ENCODE measurements at regions not wholly inside any gene's neighbourhood (a gene's known extent, or its start where the extent isn't known, plus 50 kb on each side); places are given as distances from the start of the nearest gene placed in this dataset.

DNA sequence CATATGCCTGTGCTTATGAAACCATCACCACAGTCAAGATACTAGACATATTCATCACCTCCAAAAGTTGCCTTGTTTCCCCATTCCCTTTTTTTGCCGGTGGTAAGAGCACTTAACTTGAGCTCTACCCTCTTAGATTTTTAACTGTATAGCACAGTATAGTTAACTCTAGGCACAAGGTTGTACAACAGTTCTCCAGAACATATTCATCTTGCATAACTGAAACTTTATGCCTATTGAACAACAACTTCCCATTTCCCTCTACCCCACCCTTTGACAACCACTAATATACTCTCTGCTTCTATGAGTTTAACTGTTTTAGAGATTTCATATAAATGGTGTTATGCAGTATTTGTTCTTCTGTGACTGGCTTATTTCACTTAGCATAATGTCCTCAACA lies 119.3 kb downstream of the ASB9 start (continued):
- TF ChIP-seq, protein P1, sequence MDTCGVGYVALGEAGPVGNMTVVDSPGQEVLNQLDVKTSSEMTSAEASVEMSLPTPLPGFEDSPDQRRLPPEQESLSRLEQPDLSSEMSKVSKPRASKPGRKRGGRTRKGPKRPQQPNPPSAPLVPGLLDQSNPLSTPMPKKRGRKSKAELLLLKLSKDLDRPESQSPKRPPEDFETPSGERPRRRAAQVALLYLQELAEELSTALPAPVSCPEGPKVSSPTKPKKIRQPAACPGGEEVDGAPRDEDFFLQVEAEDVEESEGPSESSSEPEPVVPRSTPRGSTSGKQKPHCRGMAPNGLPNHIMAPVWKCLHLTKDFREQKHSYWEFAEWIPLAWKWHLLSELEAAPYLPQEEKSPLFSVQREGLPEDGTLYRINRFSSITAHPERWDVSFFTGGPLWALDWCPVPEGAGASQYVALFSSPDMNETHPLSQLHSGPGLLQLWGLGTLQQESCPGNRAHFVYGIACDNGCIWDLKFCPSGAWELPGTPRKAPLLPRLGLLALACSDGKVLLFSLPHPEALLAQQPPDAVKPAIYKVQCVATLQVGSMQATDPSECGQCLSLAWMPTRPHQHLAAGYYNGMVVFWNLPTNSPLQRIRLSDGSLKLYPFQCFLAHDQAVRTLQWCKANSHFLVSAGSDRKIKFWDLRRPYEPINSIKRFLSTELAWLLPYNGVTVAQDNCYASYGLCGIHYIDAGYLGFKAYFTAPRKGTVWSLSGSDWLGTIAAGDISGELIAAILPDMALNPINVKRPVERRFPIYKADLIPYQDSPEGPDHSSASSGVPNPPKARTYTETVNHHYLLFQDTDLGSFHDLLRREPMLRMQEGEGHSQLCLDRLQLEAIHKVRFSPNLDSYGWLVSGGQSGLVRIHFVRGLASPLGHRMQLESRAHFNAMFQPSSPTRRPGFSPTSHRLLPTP (IDR thresholded peaks at IDR 0.05; ENCODE audit: borderline replicate concordance, extremely low read depth, insufficient read length) = no peak
- TF ChIP-seq ZBED1 (IDR thresholded peaks at IDR 0.05) (no peak), POLR2B (IDR thresholded peaks at IDR 0.05; ENCODE audit: low read depth, partially characterized antibody) (no peak), SRSF3 (IDR thresholded peaks at IDR 0.05; ENCODE audit: insufficient read depth, low read length) (no peak), RBM14 (IDR thresholded peaks at IDR 0.05; ENCODE audit: borderline replicate concordance, insufficient read depth, low read depth, low read length) (no peak), BRD9 (IDR thresholded peaks at IDR 0.05; ENCODE audit: low read depth, partially characterized antibody) (no peak), NCOA2 (IDR thresholded peaks at IDR 0.05; ENCODE audit: partially characterized antibody in 2 of 2) (no peak), ELF1 (tag; IDR thresholded peaks at IDR 0.05) (no peak), ESRRB (CRISPR knock-in tag; IDR thresholded peaks at IDR 0.05; ENCODE audit: borderline replicate concordance) (no peak), ZNF668 (CRISPR knock-in tag; IDR thresholded peaks at IDR 0.05) (no peak), CHCHD3 (CRISPR knock-in tag; IDR thresholded peaks at IDR 0.05) (no peak)
- TF ChIP-seq, protein P2, sequence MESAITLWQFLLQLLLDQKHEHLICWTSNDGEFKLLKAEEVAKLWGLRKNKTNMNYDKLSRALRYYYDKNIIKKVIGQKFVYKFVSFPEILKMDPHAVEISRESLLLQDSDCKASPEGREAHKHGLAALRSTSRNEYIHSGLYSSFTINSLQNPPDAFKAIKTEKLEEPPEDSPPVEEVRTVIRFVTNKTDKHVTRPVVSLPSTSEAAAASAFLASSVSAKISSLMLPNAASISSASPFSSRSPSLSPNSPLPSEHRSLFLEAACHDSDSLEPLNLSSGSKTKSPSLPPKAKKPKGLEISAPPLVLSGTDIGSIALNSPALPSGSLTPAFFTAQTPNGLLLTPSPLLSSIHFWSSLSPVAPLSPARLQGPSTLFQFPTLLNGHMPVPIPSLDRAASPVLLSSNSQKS (CRISPR knock-in tag; IDR thresholded peaks at IDR 0.05) = no peak
- TF ChIP-seq, protein P3, sequence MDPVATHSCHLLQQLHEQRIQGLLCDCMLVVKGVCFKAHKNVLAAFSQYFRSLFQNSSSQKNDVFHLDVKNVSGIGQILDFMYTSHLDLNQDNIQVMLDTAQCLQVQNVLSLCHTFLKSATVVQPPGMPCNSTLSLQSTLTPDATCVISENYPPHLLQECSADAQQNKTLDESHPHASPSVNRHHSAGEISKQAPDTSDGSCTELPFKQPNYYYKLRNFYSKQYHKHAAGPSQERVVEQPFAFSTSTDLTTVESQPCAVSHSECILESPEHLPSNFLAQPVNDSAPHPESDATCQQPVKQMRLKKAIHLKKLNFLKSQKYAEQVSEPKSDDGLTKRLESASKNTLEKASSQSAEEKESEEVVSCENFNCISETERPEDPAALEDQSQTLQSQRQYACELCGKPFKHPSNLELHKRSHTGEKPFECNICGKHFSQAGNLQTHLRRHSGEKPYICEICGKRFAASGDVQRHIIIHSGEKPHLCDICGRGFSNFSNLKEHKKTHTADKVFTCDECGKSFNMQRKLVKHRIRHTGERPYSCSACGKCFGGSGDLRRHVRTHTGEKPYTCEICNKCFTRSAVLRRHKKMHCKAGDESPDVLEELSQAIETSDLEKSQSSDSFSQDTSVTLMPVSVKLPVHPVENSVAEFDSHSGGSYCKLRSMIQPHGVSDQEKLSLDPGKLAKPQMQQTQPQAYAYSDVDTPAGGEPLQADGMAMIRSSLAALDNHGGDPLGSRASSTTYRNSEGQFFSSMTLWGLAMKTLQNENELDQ (CRISPR knock-in tag; IDR thresholded peaks at IDR 0.05; ENCODE audit: borderline replicate concordance) = no peak

All from K562 (cell line).